Hepatocyte (in vitro differentiated cells): ENCODE measurements at regions not wholly inside any gene's neighbourhood (a gene's known extent, or its start where the extent isn't known, plus 50 kb on each side); places are given as distances from the start of the nearest gene placed in this dataset.

Experiments used
- EZH2 ChIP-seq: fragments of 200-600 bp; sonication (generic); IDR thresholded peaks from 2 replicates; pipeline ENCODE4 v1.6.1; 2016; ENCODE audit warnings: antibody characterized with exemption, mild to moderate bottlenecking, borderline replicate concordance
- TF ChIP-seq, protein P1 (sequence below): fragments of 200-600 bp; sonication (generic); IDR thresholded peaks from 2 replicates; pipeline ENCODE4 v1.5.1; 2016; ENCODE audit warnings: antibody characterized with exemption, mild to moderate bottlenecking; ENCODE audit not compliant: poor library complexity

DNA sequence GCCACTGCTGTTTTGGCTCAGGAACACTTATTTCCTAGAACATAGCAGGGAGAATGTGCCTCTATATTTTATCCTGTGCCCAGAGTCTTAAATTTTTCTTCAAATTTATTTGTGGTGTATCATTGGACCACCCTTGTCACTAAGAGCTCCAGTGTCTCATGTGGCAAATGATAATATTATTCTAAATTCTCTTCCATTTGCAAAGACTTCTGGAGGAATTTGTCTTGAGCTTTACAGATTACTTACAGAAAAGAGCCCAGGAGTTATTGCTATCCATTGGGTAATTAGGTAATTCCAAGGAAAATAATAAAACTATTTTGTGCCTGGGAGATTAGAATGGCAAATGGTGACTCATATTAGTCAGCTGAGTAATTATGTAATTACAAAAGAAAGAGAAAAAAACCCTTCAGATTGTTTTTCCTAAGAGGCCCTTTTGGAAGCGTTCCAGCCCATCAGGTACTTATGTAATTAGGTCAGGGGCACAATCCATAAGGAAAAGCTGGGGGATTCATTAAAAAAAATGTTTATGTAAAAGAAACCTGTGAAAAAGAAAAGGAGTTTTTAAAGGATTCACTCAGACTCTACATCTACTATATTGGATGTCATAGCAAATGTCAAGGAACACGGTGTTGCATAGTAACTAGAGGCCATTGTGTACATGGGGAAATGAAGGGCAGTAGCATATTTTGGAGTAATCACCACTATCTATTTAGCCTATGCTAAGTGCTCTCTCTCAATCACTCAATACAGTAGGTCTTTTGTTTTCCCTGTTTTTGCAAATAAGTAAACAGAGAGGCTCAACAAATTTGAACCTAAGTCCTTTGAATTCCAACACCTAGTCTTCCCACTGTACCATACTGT, 380.9 kb upstream of the RARB start:
- TF ChIP-seq, protein P1, sequence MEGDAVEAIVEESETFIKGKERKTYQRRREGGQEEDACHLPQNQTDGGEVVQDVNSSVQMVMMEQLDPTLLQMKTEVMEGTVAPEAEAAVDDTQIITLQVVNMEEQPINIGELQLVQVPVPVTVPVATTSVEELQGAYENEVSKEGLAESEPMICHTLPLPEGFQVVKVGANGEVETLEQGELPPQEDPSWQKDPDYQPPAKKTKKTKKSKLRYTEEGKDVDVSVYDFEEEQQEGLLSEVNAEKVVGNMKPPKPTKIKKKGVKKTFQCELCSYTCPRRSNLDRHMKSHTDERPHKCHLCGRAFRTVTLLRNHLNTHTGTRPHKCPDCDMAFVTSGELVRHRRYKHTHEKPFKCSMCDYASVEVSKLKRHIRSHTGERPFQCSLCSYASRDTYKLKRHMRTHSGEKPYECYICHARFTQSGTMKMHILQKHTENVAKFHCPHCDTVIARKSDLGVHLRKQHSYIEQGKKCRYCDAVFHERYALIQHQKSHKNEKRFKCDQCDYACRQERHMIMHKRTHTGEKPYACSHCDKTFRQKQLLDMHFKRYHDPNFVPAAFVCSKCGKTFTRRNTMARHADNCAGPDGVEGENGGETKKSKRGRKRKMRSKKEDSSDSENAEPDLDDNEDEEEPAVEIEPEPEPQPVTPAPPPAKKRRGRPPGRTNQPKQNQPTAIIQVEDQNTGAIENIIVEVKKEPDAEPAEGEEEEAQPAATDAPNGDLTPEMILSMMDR = no peak
- no peak for TF ChIP-seq EZH2
